ENCODE measurements at regions not wholly inside any gene's neighbourhood (a gene's known extent, or its start where the extent isn't known, plus 50 kb on each side); places are given as distances from the start of the nearest gene placed in this dataset.

- no peak for DNase-seq
Measured at GRCh38 chr2:237016121-237016915, 69.4 kb upstream of the COPS8 start.

GRCh38 chr2:237020090-237020489 is 65.6 kb upstream of the COPS8 start:
- DNase-seq, result no peak

- no peak for DNase-seq
Measured at GRCh38 chr2:237022533-237022932, 63.2 kb upstream of the COPS8 start.

- no peak for DNase-seq
Measured at GRCh38 chr2:237024255-237024654, 61.4 kb upstream of the COPS8 start.

- peak; percentile 41 for DNase-seq
Measured at GRCh38 chr2:237025090-237025865, 60.4 kb upstream of the COPS8 start.

GRCh38 chr2:237026981-237027711 is 58.5 kb upstream of the COPS8 start:
- DNase-seq, result peak; percentile 44

- DNase-seq, result no peak
Measured at GRCh38 chr2:237027712-237028029, 58.0 kb upstream of the COPS8 start.

GRCh38 chr2:237030382-237030781 is 55.3 kb upstream of the COPS8 start:
- no peak for DNase-seq

- DNase-seq, result no peak
Measured at GRCh38 chr2:237033536-237034060, 52.1 kb upstream of the COPS8 start.

- DNase-seq, result no peak
Measured at GRCh38 chr2:237035781-237036475, 49.8 kb upstream of the COPS8 start.

Data from CD4-positive, alpha-beta T cell treated with Interleukin-15 for 1 hour (primary cell).